ENCODE measurements at regions not wholly inside any gene's neighbourhood (a gene's known extent, or its start where the extent isn't known, plus 50 kb on each side); places are given as distances from the start of the nearest gene placed in this dataset.

- TF ChIP-seq POLR2AphosphoS5 (IDR thresholded peaks at IDR 0.05; ENCODE audit: low read depth, low read length) (no peak), SIN3A (IDR thresholded peaks at IDR 0.05; ENCODE audit: borderline replicate concordance, low read depth, low read length) (no peak)
- TF ChIP-seq, protein P1, sequence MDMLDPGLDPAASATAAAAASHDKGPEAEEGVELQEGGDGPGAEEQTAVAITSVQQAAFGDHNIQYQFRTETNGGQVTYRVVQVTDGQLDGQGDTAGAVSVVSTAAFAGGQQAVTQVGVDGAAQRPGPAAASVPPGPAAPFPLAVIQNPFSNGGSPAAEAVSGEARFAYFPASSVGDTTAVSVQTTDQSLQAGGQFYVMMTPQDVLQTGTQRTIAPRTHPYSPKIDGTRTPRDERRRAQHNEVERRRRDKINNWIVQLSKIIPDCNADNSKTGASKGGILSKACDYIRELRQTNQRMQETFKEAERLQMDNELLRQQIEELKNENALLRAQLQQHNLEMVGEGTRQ (IDR thresholded peaks at IDR 0.05; ENCODE audit: borderline replicate concordance, low read depth, low read length) = no peak
These were observed 128.7 kb upstream of the SKOR2 start for GRCh38 chr18:47380153-47380552.

All from SK-N-SH (cell line).